Left lung (tissue), 4 donors: ENCODE measurements at regions not wholly inside any gene's neighbourhood (a gene's known extent, or its start where the extent isn't known, plus 50 kb on each side); places are given as distances from the start of the nearest gene placed in this dataset.

ENCODE experiments used
- ATAC-seq: fragments of 200-7000 bp; cut with Tn5 transposase; one replicate; pipeline ENCODE4 v1.9.1; 2020; ENCODE audit warnings: moderate library complexity
- DNase-seq, 4 donors: peaks; one replicate each; pipeline ENCODE4 v3.0.0-alpha.2; 2013 to 2020
- H3K27ac ChIP-seq, 2 donors: fragments of 200-600 bp; sonication (generic) in 1 of 2; one replicate each; pipeline versions ENCODE4 v1.5.0 to v1.8.0; 2020 to 2021
- H3K27me3 ChIP-seq, 2 donors: fragments of 200-600 bp; sonication (generic) in 1 of 2; one replicate each; pipeline versions ENCODE4 v1.5.0 to v1.8.0; 2020 to 2021
- H3K36me3 ChIP-seq, 2 donors: fragments of 200-600 bp; sonication (generic) in 1 of 2; one replicate each; pipeline versions ENCODE4 v1.5.0 to v1.8.0; 2020 to 2021
- H3K4me1 ChIP-seq, 2 donors: fragments of 200-600 bp; one replicate each; pipeline ENCODE4 v1.8.0; 2021
- H3K4me3 ChIP-seq, 2 donors: fragments of 200-600 bp; sonication (generic) in 1 of 2; one replicate each; pipeline versions ENCODE4 v1.5.0 to v1.8.0; 2020 to 2021; ENCODE audit warnings: mild to moderate bottlenecking in 1 of 2
- H3K9me3 ChIP-seq, 2 donors: fragments of 200-600 bp; sonication (generic) in 1 of 2; one replicate each; pipeline versions ENCODE4 v1.5.0 to v1.8.0; 2020 to 2021
- intact Hi-C, 2 donors: fragments of 100-400 bp; cut with DNase I; formaldehyde crosslinking; loops; one replicate each; pipeline versions ENCODE4 v1.11.2 to v1.14.2; 2022
- TF ChIP-seq, protein P1 (sequence below), 2 donors: fragments of 200-600 bp; sonication (generic) in 1 of 2; IDR thresholded peaks; one replicate each; pipeline versions ENCODE4 v1.5.0 to v1.8.0; 2021; ENCODE audit warnings: antibody characterized with exemption in 2 of 2
- donor health status: DM: no; HTN: yes; CAD: no.
- donor health status: DM: no; HTN: no; CAD: no.

DNA sequence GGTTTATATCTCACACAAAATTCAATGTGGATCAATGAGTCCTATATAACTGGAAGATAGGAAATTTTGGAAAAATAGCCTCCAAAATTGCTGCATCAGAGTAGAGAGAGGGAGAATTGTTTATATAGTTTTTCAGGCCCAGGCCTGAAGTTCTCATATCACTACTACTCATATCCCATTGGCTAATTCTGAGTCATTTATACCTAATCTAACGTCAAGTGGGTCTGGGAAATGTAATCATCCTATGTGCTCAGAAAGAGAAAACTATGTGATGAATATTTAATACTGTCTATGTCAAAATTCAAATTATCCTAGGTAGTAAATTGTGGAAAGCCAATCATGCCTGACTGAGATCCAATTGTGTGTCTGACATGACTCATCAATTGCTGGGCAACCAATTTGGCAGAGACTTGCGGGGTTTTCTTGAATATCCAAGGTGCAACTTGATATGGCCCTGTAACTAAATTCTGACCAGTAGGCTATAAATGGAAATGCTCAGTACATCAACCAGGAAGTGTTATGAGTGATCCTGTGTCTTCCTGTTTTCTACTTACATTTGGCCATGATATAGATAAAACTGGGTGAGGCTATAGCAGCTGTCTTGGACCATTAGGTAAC is 744.4 kb downstream of the KCNJ3 start:
- ATAC-seq (no peak), DNase-seq (no peak)
- TF ChIP-seq, protein P1, sequence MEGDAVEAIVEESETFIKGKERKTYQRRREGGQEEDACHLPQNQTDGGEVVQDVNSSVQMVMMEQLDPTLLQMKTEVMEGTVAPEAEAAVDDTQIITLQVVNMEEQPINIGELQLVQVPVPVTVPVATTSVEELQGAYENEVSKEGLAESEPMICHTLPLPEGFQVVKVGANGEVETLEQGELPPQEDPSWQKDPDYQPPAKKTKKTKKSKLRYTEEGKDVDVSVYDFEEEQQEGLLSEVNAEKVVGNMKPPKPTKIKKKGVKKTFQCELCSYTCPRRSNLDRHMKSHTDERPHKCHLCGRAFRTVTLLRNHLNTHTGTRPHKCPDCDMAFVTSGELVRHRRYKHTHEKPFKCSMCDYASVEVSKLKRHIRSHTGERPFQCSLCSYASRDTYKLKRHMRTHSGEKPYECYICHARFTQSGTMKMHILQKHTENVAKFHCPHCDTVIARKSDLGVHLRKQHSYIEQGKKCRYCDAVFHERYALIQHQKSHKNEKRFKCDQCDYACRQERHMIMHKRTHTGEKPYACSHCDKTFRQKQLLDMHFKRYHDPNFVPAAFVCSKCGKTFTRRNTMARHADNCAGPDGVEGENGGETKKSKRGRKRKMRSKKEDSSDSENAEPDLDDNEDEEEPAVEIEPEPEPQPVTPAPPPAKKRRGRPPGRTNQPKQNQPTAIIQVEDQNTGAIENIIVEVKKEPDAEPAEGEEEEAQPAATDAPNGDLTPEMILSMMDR (IDR thresholded peaks at IDR 0.05), result no peak
- no peaks in the 10 kb centered on the region for H3K4me1 ChIP-seq
- H3K9me3 ChIP-seq, result peaks cover 0 to 6% of the 10 kb centered on the region in 2 donors
- H3K4me3 ChIP-seq, result no peak overlapping the region
- H3K36me3 ChIP-seq, result no peaks in the 10 kb centered on the region
- H3K27me3 ChIP-seq, result no peaks in the 10 kb centered on the region
- H3K27ac ChIP-seq, result no peak overlapping the region
- intact Hi-C loops, result no loop called here

DNA sequence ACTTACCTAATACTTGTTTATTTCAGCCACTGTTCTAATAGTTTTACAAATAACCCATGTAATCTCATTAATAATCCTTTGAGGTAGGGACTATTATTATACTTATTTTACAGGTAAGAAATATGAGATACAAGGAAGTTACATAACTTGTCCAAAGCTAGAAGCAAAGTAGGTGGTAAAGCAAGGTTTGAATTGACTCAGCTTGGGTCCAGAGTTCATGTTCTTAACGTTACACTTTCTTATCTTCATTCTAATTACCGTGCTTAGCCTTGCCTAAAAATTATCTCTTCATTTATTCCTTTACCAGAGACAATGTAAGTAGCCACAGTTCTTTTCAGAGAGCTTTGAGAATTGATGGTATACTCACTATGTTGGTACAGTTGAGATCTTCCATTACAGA is 743.6 kb downstream of the KCNJ3 start:
- TF ChIP-seq, protein P1 (IDR thresholded peaks at IDR 0.05), result no peak
- H3K9me3 ChIP-seq, result peaks cover 0 to 10% of the 10 kb centered on the region in 2 donors
- intact Hi-C loops, result no loop called here
- H3K36me3 ChIP-seq, result no peaks in the 10 kb centered on the region
- no peak overlapping the region for H3K27ac ChIP-seq
- H3K27me3 ChIP-seq, result no peaks in the 10 kb centered on the region
- H3K4me3 ChIP-seq, result no peak overlapping the region
- ATAC-seq, result no peak
- no peaks in the 10 kb centered on the region for H3K4me1 ChIP-seq
- no peak for DNase-seq

DNA sequence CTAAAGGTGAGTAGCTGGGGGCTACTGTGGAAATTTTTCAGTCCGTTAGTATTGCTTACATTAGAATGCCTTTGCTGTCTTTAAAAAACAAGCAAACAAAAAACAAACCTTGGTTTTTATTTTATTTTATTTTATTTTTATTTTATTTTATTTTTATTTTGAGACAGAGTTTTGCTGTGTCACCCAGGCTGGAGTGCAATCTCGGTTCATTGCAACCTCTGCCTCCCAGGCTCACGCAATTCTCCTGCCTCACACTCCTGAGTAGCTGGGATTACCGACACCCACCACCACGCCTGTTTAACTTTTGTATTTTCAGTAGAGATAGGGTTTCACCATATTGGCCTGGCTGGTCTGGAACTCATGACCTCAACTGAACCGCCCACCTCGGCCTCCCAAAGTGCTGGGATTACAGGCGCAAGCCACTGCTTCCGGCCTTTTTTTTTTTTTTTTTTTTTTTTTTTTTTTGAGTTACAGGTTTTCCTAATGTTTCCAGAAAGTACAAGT is 732.6 kb downstream of the KCNJ3 start:
- H3K36me3 ChIP-seq, result no peaks in the 10 kb centered on the region
- no peaks in the 10 kb centered on the region for H3K4me1 ChIP-seq
- DNase-seq (no peak), ATAC-seq (no peak)
- H3K27me3 ChIP-seq, result no peaks in the 10 kb centered on the region
- H3K27ac ChIP-seq, result no peak overlapping the region
- peaks cover 0 to 8% of the 10 kb centered on the region in 2 donors for H3K9me3 ChIP-seq
- H3K4me3 ChIP-seq, result no peak overlapping the region
- TF ChIP-seq, protein P1 (IDR thresholded peaks at IDR 0.05), result no peak
- intact Hi-C loops, result no loop called here

DNA sequence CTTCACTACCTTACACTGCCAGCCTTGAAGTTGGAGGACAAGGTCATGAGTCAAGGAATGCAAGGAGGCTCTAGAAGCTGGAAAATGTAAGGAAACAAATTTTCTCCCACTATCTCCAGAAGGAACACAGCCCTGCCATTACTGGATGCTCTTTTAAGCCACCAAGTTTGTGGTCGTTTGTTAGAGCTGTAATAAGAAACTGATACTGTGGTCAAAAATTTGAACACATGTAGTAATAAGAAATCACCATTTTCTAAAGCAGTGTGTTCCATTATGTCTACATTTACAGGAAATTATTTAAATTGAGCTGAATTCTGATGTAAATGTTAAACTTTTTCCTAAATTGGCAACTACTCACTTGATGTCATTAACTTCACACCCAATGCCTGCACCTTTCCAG is 729.0 kb downstream of the KCNJ3 start:
- H3K27me3 ChIP-seq, result no peaks in the 10 kb centered on the region
- no peaks in the 10 kb centered on the region for H3K9me3 ChIP-seq
- H3K4me1 ChIP-seq, result no peaks in the 10 kb centered on the region
- H3K4me3 ChIP-seq, result no peak overlapping the region
- ATAC-seq, result no peak
- TF ChIP-seq, protein P1 (IDR thresholded peaks at IDR 0.05), result no peak
- no peak for DNase-seq
- H3K36me3 ChIP-seq, result no peaks in the 10 kb centered on the region
- no peak overlapping the region for H3K27ac ChIP-seq
- intact Hi-C loops, result no loop called here

DNA sequence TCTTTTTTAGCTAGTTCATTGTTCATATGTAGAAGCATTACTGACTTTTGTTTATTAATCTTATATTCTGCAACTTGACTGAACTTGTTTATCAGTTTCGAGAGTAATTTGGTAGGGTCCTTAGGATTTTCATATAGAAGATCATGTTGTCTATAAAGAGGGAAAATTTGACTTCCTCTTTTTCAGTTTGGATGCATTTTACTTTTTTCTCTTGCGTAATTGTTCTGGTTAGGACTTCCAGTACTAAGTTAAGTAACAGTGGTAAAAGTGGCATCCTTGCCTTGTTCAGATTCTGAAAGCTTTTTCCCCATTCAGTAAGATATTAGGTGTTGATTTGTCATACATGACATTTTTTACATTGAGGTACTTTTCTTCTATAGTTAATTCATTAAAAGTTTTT is 726.0 kb downstream of the KCNJ3 start:
- DNase-seq, result no peak
- H3K4me1 ChIP-seq, result no peaks in the 10 kb centered on the region
- H3K36me3 ChIP-seq, result no peaks in the 10 kb centered on the region
- H3K27me3 ChIP-seq, result no peaks in the 10 kb centered on the region
- intact Hi-C loops, result no loop called here
- TF ChIP-seq, protein P1 (IDR thresholded peaks at IDR 0.05), result no peak
- no peak overlapping the region for H3K27ac ChIP-seq
- ATAC-seq, result no peak
- H3K4me3 ChIP-seq, result no peak overlapping the region
- no peaks in the 10 kb centered on the region for H3K9me3 ChIP-seq
